Astrocyte of the spinal cord (primary cell): ENCODE measurements at regions not wholly inside any gene's neighbourhood (a gene's known extent, or its start where the extent isn't known, plus 50 kb on each side); places are given as distances from the start of the nearest gene placed in this dataset.

Experiments
- DNase-seq: peaks from one replicate; pipeline ENCODE4 v3.0.0; 2011; ENCODE audit warnings: low read depth, low spot score
- H3K4me3 ChIP-seq: 2 replicates; pipeline ENCODE4 v1.5.1; 2011; ENCODE audit warnings: low read depth, mild to moderate bottlenecking, low read length, moderate library complexity
- in situ Hi-C: cut with HindIII; loops from 2 replicates; pipeline ENCODE4 v1.10.0; 2017; ENCODE audit warnings: low sequenced_read_pairs
- TF ChIP-seq, protein P1 (sequence below): IDR thresholded peaks from 2 replicates; pipeline ENCODE4 v1.5.1; 2012; ENCODE audit warnings: low read depth, mild to moderate bottlenecking, low read length, inconsistent platforms

DNA sequence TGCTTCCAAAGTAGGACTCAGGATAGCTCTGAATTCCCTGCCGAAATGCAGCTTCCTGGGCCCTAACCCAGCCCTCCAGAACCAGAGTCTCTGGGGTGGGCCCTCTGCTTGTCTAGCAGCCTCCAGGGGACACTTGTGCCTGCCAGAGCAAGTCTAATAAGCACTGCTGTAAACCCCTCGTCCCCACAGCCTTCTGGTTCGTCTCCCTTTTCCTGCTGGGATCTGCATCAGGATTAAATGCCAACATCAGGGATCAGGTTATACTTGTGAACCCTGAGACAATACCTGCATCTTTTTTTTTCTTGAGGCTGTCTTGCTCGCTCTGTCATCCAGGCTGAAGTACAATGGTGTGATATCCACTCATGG, 282.0 kb downstream of the SEC14L1 start:
- H3K4me3 ChIP-seq = no peak overlapping the region
- DNase-seq = no peak
- in situ Hi-C loops = no loop called here
- TF ChIP-seq, protein P1, sequence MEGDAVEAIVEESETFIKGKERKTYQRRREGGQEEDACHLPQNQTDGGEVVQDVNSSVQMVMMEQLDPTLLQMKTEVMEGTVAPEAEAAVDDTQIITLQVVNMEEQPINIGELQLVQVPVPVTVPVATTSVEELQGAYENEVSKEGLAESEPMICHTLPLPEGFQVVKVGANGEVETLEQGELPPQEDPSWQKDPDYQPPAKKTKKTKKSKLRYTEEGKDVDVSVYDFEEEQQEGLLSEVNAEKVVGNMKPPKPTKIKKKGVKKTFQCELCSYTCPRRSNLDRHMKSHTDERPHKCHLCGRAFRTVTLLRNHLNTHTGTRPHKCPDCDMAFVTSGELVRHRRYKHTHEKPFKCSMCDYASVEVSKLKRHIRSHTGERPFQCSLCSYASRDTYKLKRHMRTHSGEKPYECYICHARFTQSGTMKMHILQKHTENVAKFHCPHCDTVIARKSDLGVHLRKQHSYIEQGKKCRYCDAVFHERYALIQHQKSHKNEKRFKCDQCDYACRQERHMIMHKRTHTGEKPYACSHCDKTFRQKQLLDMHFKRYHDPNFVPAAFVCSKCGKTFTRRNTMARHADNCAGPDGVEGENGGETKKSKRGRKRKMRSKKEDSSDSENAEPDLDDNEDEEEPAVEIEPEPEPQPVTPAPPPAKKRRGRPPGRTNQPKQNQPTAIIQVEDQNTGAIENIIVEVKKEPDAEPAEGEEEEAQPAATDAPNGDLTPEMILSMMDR = no peak

DNA sequence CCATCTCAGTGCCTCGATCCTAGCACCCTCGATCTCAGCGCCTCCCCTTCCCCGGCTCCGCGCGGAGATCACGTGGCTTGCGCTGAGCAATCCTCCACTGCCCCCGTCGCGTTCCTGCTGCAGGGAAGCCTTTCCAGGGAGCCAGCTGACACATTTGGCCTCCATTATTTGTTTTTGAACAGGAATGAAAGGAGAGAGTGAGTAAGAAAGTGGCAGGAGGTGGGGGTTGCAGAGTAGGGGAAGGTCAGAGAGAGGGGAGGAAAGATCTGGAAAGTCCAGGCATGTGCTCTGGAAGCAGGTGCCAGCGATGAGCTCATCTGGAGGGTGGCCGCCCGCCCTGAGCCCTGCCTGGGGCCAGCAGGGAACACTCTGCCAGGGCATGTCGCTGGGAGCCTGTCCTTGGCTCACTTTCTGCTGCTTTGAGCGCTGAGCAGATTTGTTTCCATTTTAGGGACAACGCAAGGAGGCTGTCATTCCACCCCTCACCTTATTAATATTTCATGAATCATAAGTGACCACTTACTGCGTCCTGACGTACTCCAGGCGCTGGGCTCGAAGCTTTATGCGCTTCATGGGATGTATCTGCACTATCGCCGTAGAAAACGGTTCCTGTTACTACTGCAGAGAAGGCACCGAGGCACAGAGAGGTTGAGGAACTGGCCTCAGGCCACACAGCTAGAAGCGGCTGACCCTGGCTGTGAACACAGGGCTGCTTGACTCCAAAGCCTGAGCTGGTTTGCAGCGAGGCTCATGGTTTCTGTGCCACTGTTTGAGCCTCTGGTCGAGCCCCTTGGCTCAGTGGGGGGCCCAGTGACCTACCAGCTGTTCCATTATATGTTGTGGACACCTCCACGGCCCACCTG, 283.1 kb downstream of the SEC14L1 start:
- DNase-seq = peak; percentile 95
- no peak overlapping the region for H3K4me3 ChIP-seq
- in situ Hi-C loops = no loop called here
- TF ChIP-seq, protein P1 = no peak

DNA sequence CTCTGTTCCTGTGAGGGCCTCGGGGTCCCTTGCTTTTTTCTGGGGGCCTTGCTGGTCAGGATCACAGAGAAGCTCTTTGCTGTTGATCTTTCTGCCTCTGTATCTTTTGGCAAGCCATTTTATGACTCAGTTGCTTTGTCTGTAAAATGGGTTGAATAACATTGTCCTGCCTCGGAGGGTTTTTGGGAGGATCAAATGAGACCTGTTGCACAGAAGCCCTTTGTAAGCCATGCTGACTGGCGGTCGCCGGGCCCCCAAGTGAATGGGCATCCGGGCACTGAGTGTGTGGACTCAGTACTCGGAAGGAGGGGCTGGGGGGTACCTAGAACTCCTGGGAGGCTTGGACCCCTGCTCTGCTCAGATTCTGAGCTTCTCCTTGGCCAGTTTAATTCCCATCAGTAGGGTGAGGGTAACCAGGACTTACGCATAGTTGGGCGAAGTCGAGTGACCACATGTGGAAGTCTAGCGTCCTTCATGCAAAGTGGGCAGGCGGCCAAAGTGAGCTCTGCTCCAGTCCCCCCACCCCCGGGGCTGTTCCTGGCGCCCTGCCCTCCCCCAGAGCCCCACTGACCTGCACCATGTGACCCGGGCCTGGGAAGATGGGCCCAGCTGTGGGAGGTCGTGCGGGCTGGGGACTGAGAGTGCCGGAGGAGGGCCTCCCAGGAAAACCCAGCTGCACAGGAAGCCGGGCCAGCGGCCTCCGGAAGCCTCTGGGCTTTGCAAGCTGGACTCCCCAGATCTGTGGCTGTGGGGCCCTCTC, 284.0 kb downstream of the SEC14L1 start:
- DNase-seq = peak; percentile 94
- in situ Hi-C loops = no loop called here

GRCh38 chr17:77425348-77425747, 284.6 kb downstream of the SEC14L1 start:
- in situ Hi-C loops = no loop called here
- no peak overlapping the region for H3K4me3 ChIP-seq
- TF ChIP-seq, protein P1 = no peak
- no peak for DNase-seq

More for the DNA sequence above, 284.0 kb downstream of the SEC14L1 start:
- TF ChIP-seq, protein P1 = no peak
- no peak overlapping the region for H3K4me3 ChIP-seq

DNA sequence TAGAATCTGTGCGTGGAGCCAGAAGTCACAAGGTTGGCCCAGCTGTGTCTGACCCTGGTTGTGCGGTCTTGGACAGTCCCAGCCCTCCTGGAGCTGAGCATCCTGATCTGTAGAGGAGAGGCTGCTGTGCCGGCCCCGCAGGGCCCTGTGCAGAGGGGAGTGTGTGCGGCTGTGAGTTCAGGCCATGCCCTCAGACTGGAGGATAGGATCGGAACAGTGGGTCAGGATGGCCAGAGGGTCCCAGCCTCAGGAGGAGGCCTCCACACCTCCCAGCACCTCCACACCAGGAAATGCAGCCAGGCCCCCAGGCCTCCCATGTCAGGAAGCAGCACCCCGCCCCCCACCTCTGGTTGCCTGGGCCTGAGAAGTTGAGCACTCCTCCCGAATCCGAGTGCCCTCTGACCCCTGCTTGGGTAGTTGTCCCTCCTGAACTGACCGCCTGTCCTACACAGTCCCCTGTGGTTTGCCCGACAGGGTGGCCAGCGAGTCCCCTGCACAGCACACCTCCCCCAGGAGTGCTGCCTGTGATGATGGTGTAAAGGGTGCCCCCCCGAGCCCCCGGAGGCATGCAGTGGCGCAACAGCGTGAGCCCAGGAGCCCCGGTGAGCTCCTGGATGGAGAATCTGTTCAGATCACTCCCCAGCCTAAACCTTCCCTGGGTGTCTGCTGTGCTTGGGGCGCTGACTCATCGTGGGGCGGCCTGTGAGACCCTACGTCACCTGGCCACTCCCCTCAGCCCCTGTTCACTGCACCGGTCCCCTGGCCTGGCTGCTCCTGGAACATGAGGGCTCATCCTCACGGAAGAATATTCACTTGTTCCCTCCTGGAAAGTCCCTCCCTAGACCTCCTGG, 285.2 kb downstream of the SEC14L1 start:
- in situ Hi-C loops = no loop called here
- peak; percentile 90 for DNase-seq
- no peak overlapping the region for H3K4me3 ChIP-seq
- TF ChIP-seq, protein P1 = no peak
